Gastrocnemius medialis (tissue), 4 donors: ENCODE measurements at regions not wholly inside any gene's neighbourhood (a gene's known extent, or its start where the extent isn't known, plus 50 kb on each side); places are given as distances from the start of the nearest gene placed in this dataset.

ENCODE experiments used
- ATAC-seq, 2 donors: fragments of 150-250 bp; one replicate each; pipeline ENCODE4 v1.9.1; 2016
- DNase-seq, 2 donors: peaks; one replicate each; pipeline ENCODE4 v3.0.0-alpha.2; 2019
- H3K27ac ChIP-seq, 4 donors: fragments of 200-600 bp; sonication (generic); 1 replicate in 1 of 4; 2 replicates in 3 of 4; pipeline ENCODE4 v1.5.1; 2016 to 2018; ENCODE audit warnings: mild to moderate bottlenecking in 2 of 4, moderate library complexity in 1 of 4
- H3K27me3 ChIP-seq, 3 donors: fragments of 200-600 bp; sonication (generic) in 2 of 3; 1 replicate in 1 of 3; 2 replicates in 2 of 3; pipeline versions ENCODE4 v1.5.1 to v1.6.0; 2016 to 2019; ENCODE audit warnings: mild to moderate bottlenecking in 1 of 3, moderate library complexity in 1 of 3
- H3K36me3 ChIP-seq, 2 donors: fragments of 200-600 bp; sonication (generic) in 1 of 2; one replicate each; pipeline ENCODE4 v1.5.1; 2017 to 2018
- H3K4me1 ChIP-seq, 2 donors: fragments of 200-600 bp; sonication (generic) in 1 of 2; one replicate each; pipeline ENCODE4 v1.5.1; 2016 to 2017; ENCODE audit warnings: mild to moderate bottlenecking in 2 of 2
- H3K4me3 ChIP-seq, 4 donors: fragments of 200-600 bp; sonication (generic) in 3 of 4; 1 replicate in 1 of 4; 2 replicates in 3 of 4; pipeline ENCODE4 v1.5.1; 2016 to 2019; ENCODE audit warnings: mild to moderate bottlenecking in 2 of 4
- H3K9me3 ChIP-seq, 3 donors: fragments of 200-600 bp; sonication (generic) in 2 of 3; 1 replicate in 1 of 3; 2 replicates in 2 of 3; pipeline ENCODE4 v1.5.1; 2016 to 2019
- CTCF ChIP-seq, 5 experiments: fragments of 450-650 bp in 3 of 5; fragments of 200-600 bp in 2 of 5; sonication (generic) in 2 of 5; IDR thresholded peaks in 4 of 5; conservative IDR thresholded peaks in 1 of 5; 1 replicate in 4 of 5; 2 replicates in 1 of 5; pipeline ENCODE4 v1.5.1; 2016 to 2019; ENCODE audit warnings: antibody characterized with exemption in 5 of 5, mild to moderate bottlenecking in 3 of 5, moderate library complexity in 3 of 5
- POLR2A ChIP-seq, 2 donors: fragments of 450-650 bp; IDR thresholded peaks; one replicate each; pipeline ENCODE4 v1.6.1; 2017; ENCODE audit warnings: antibody characterized with exemption in 2 of 2, mild to moderate bottlenecking in 2 of 2, moderate library complexity in 2 of 2
- in situ Hi-C, 4 donors: fragments of 200-750 bp; cut with MboI; loops; one replicate each; pipeline versions ENCODE4 v1.15.0 to v1.8.0; 2017; ENCODE audit warnings: low sequenced_read_pairs in 4 of 4
- intact Hi-C: fragments of 100-400 bp; cut with DNase I; formaldehyde crosslinking; loops from one replicate; pipeline ENCODE4 v1.15.1; 2023; ENCODE audit warnings: low total_unique reads

- intact Hi-C loops = no loop called here
- peaks cover 0 to 5% of the 10 kb centered on the region in 2 donors for H3K4me1 ChIP-seq
- no peaks in the 10 kb centered on the region for H3K36me3 ChIP-seq
- DNase-seq (no peak), ATAC-seq (no peak)
- H3K9me3 ChIP-seq = no peaks in the 10 kb centered on the region
- TF ChIP-seq CTCF (IDR thresholded peaks at IDR 0.05 in 4 of 5, conservative IDR thresholded peaks at IDR 0.05 in 1 of 5) = no peak
- no peak for TF ChIP-seq POLR2A (IDR thresholded peaks at IDR 0.05)
- in situ Hi-C loops = no loop called here
- H3K27me3 ChIP-seq = no peaks in the 10 kb centered on the region
- H3K4me3 ChIP-seq = no peak overlapping the region
- no peak overlapping the region for H3K27ac ChIP-seq
Measured at GRCh38 chr11:115075356-115075755, 397.0 kb downstream of the NXPE2 start.

- DNase-seq = no peak
- no peaks in the 10 kb centered on the region for H3K27me3 ChIP-seq
- H3K9me3 ChIP-seq = no peaks in the 10 kb centered on the region
- no peaks in the 10 kb centered on the region for H3K36me3 ChIP-seq
- ATAC-seq = no peak
- H3K27ac ChIP-seq = no peak overlapping the region
- H3K4me1 ChIP-seq = peaks cover 3 to 14% of the 10 kb centered on the region in 2 donors
- in situ Hi-C loops = no loop called here
- no peak overlapping the region for H3K4me3 ChIP-seq
- TF ChIP-seq CTCF (IDR thresholded peaks at IDR 0.05 in 4 of 5, conservative IDR thresholded peaks at IDR 0.05 in 1 of 5) (no peak), POLR2A (IDR thresholded peaks at IDR 0.05) (no peak)
- intact Hi-C loops = no loop called here
Measured at GRCh38 chr11:115077740-115078139, 399.4 kb downstream of the NXPE2 start.

GRCh38 chr11:115078461-115079438 is 400.4 kb downstream of the NXPE2 start:
- TF ChIP-seq CTCF (IDR thresholded peaks at IDR 0.05 in 4 of 5, conservative IDR thresholded peaks at IDR 0.05 in 1 of 5) (no peak), POLR2A (IDR thresholded peaks at IDR 0.05) (no peak)

GRCh38 chr11:115080923-115081680 is 402.8 kb downstream of the NXPE2 start:
- H3K27me3 ChIP-seq = no peaks in the 10 kb centered on the region
- in situ Hi-C loops = no loop called here
- intact Hi-C loops = loop anchor here (5.0 kb wide), 1 partner anchor 141 kb away; no protein-coding TSS in a partner anchor
- ATAC-seq = no peak
- H3K27ac ChIP-seq = peak overlapping the region in 1 of 4 donors; percentile 11
- no peaks in the 10 kb centered on the region for H3K9me3 ChIP-seq
- no peak for DNase-seq
- H3K4me3 ChIP-seq = no peak overlapping the region
- TF ChIP-seq CTCF (IDR thresholded peaks at IDR 0.05 in 4 of 5, conservative IDR thresholded peaks at IDR 0.05 in 1 of 5) = no peak
- no peak for TF ChIP-seq POLR2A (IDR thresholded peaks at IDR 0.05)
- H3K4me1 ChIP-seq = peaks cover 9 to 21% of the 10 kb centered on the region in 2 donors
- no peaks in the 10 kb centered on the region for H3K36me3 ChIP-seq

More at GRCh38 chr11:115078461-115079438, 400.4 kb downstream of the NXPE2 start:
- Histone ChIP-seq H3K27me3 (no peaks in the 10 kb centered on the region), H3K27ac (no peak overlapping the region), H3K9me3 (no peaks in the 10 kb centered on the region), H3K4me3 (no peak overlapping the region), H3K36me3 (no peaks in the 10 kb centered on the region), H3K4me1 (peaks cover 5 to 14% of the 10 kb centered on the region in 2 donors)
- in situ Hi-C loops = no loop called here
- intact Hi-C loops = no loop called here
- DNase-seq = no peak
- no peak for ATAC-seq
